GM12891 (cell line): ENCODE measurements at regions not wholly inside any gene's neighbourhood (a gene's known extent, or its start where the extent isn't known, plus 50 kb on each side); places are given as distances from the start of the nearest gene placed in this dataset.

Experiments used
- POLR2A ChIP-seq: IDR thresholded peaks from 2 replicates; pipeline ENCODE4 v1.6.1; 2011; ENCODE audit warnings: low read depth, low read length, control low read depth
- POLR2AphosphoS5 ChIP-seq: IDR thresholded peaks from 2 replicates; pipeline ENCODE4 v1.6.1; 2011; ENCODE audit warnings: low read depth, low read length, control low read depth
- TAF1 ChIP-seq: IDR thresholded peaks from 2 replicates; pipeline ENCODE4 v1.6.1; 2011; ENCODE audit warnings: low read depth, low read length, control low read depth

- TF ChIP-seq POLR2AphosphoS5 (no peak), POLR2A (no peak), TAF1 (no peak)
These were observed 185.6 kb downstream of the CXCL12 start for GRCh38 chr10:44199267-44199666.
